Muscle of back (tissue), 3 donors: ENCODE measurements at regions not wholly inside any gene's neighbourhood (a gene's known extent, or its start where the extent isn't known, plus 50 kb on each side); places are given as distances from the start of the nearest gene placed in this dataset.
"Not testable (repeated sequence)": the region's sequence is repeated elsewhere in the genome, so short reads cannot be mapped to it uniquely, and the experiment has no call there.

Experiments used
- DNase-seq, 3 donors: peaks; one replicate each; pipeline versions ENCODE4 v3.0.0 to v3.0.0-alpha.2; 2013

GRCh38 chr1:143610196-143610595 is 361.6 kb downstream of the FAM72C start:
- DNase-seq, result no peak

DNA sequence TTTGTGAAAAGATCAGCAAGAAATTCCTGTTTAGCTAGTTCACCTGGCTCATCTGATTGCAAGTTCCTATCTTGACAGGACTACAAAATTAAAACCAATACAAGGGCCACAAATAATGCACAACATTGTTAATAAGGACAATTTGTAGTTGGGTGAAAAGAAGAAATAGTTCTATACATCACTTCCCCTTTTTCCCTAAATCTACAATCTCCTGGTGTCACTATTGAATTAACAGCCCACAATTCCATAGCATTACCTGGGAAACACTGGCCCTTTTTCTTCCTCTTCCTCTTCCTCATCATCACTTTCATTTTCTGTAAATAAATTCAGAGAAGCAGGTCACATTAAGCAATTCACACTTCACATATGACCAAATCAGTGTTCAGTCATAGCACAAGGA is 366.9 kb downstream of the FAM72C start:
- no peak for DNase-seq

DNA sequence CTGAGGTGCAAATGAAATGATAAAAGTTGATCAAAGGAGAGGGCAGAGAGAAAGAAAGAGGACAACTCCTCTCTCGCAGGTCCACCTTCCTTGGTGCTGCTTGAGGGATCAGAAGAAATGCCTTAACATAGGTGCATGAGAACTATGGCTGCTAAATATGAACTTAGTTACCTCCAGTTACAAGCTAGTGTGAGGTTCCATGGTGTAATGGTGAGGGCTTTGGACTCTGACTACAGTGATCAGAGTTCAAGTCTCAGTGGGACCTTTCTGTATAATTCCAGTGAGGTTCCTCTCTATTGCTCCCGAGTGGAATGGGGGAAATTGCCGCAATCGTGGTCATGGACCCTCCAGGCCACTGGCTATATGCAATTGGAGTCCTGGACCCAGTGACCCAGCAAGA is 387.3 kb downstream of the FAM72C start:
- no peak for DNase-seq

DNA sequence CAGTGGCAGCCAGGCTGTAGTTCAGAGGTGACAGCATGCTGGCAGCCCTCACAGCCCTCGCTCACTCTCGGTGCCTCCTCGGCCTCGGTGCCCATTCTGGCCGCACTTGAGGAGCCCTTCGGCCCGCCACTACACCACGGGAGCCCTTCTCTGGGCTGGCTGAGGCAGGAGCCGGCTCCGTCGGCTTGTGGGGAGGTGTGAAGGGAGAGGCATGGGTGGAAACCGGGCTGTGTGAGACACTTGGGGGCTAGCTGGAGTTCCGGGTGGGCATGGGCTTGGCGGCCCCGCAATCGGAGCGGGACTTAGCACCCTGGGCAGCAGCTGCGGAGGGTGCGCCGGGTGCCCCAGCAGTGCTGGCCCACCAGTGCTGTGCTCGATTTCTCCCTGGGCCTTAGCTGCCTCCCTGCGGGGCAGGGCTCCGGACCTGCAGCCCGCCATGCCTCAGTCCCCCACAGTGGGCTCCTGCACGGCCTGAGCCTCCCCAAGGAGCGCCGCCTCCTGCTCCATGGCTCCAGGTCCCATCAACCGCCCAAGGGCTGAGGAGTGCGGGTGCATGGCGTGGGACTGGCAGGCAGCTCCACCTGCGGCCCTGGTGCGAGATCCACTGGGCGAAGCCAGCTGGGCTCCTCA is 396.8 kb downstream of the FAM72C start:
- no peak for DNase-seq

- not testable (repeated sequence) for DNase-seq
Observed at GRCh38 chr1:143572661-143573060, 399.1 kb downstream of the FAM72C start.

DNA sequence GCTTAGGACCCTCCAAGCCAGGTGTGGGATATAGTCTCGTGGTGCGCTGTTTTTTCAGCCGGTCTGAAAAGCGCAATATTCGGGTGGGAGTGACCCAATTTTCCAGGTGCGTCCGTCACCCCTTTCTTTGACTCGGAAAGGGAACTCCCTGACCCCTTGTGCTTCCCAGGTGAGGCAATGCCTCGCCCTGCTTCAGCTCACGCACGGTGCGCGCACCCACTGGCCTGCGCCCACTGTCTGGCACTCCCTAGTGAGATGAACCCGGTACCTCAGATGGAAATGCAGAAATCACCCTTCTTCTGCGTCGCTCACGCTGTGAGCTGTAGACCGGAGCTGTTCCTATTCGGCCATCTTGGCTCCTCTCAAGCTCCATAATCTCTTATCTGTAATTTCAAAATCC is 408.0 kb downstream of the FAM72C start:
- not testable (repeated sequence) for DNase-seq

DNA sequence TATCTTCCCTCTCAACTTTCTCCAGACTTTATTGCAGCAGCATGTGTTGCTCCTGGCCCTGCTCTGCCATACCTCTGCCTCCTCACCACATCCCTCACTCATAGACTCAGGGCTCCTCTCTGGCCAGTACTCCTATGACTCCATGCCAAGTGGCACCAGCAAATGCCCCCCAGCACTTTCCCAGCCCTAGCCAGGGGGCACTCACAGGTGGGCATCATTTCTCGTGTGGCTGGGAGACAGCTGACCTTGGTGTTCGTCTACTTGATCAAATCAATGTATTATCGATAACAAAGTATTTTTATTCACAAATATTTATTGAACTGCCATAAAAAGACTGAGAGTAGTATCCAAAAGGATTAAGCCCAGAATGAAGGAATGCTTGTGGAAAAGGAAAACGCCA is 418.2 kb downstream of the FAM72C start:
- no peak for DNase-seq

GRCh38 chr1:143504703-143505102 is 467.1 kb downstream of the FAM72C start:
- DNase-seq, result not testable (repeated sequence)

DNA sequence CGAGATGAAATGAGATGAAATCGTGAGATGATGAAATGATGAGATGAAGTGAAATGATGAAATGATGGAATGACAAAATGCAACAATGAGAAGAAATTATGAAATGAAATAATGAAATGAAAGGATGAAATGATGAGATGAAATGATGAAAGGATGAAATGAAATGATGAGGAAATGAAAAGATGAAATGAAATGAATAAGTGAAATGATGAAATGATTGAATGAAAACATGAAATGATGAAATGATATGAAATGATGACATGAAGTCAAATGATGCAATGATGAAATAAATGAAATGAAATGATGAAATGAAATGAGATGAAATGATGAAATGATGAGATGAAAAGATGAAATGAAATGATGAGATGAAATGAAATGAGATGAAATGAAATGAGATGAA is 467.7 kb downstream of the FAM72C start:
- not testable (repeated sequence) for DNase-seq

GRCh38 chr1:143503048-143503447 is 468.7 kb downstream of the FAM72C start:
- DNase-seq, result not testable (repeated sequence)

DNA sequence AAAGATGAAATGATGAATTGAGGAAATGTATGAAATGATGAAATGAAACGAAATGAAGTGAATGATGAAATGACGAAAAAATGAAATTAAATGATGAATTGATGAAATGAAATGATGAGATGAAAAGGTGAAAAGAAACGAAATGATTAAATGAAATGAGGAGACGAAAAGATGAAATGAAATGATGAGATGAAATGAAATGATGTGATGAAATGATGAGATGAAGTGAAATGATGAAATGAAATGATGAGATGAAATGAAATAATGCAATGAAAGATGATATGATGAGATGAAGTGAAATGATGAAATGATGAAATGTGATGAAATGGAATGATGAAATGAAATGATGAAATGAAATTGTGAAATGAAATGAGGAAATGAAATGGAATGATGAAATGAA is 469.7 kb downstream of the FAM72C start:
- not testable (repeated sequence) for DNase-seq

GRCh38 chr1:143498059-143498749 is 473.6 kb downstream of the FAM72C start:
- DNase-seq, result not testable (repeated sequence)

GRCh38 chr1:143497374-143497747 is 474.4 kb downstream of the FAM72C start:
- DNase-seq, result no peak

DNA sequence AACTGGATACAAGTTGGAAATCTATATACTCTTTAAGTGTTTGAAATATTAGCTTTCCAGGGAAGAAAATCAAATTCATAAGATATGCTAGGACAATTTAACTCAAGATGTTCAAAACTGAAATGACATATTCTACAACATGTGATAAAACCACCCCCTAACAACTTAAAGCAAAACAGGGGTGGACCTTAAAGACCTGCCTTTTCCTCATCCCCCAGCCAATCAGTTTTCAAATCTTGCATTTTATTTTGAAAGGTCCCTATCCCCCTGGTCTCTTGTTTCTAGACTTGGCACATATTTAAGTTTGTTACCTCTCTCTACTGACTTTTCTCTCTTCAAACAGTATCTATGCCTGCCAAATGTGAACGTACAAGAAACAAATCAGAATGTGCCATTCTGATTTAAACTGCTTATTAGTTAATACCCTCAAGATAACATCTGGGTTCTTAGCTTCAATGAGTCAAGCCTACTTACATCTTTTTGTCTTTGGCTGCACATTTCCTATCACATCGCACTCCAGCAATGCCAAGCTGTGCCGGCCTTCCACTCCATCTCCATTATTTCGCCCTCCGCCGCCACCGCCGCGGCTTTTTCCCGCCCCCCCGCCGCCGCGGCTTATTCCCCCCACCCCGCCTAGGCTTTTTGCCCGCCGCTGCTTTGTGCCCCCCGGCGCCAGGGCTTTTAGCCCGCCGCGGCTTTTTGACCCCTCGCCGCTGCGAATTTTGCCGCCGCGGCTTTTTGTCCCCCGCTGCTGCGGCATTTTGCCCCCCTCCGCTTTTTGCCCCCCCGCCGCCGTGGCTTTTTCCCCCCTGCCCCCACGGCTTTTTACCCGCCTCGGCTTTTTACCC is 475.0 kb downstream of the FAM72C start:
- DNase-seq, result not testable (repeated sequence)
